Mesendoderm (in vitro differentiated cells): ENCODE measurements at regions not wholly inside any gene's neighbourhood (a gene's known extent, or its start where the extent isn't known, plus 50 kb on each side); places are given as distances from the start of the nearest gene placed in this dataset.
"Not testable (repeated sequence)": the region's sequence is repeated elsewhere in the genome, so short reads cannot be mapped to it uniquely, and the experiment has no call there.

Source experiments
- DNase-seq: peaks from one replicate; pipeline ENCODE4 v3.0.0; 2013
- H2AK5ac ChIP-seq: 2 replicates; pipeline ENCODE4 v1.6.1; 2013; ENCODE audit warnings: low read length, inconsistent platforms
- H2BK120ac ChIP-seq: 2 replicates; pipeline ENCODE4 v1.6.1; 2013; ENCODE audit warnings: low read depth, mild to moderate bottlenecking, low read length, moderate library complexity, mixed read lengths
- H2BK15ac ChIP-seq: replicated peaks from 2 replicates; pipeline ENCODE4 v1.6.1; 2013; ENCODE audit warnings: low read depth, mild to moderate bottlenecking, moderate library complexity
- H2BK5ac ChIP-seq: 2 replicates; pipeline ENCODE4 v1.6.1; 2013; ENCODE audit warnings: low read length, inconsistent platforms
- H3K18ac ChIP-seq: 2 replicates; pipeline ENCODE4 v1.6.1; 2013; ENCODE audit warnings: mild to moderate bottlenecking, low read length, mixed read lengths
- H3K23ac ChIP-seq: one replicate; pipeline ENCODE4 v1.6.1; 2013; ENCODE audit warnings: low read length
- H3K27ac ChIP-seq: 2 replicates; pipeline ENCODE4 v1.5.1; 2013; ENCODE audit warnings: low read depth, mild to moderate bottlenecking, inconsistent platforms, low read length, moderate library complexity
- H3K27me3 ChIP-seq: 2 replicates; pipeline ENCODE4 v1.6.1; 2013; ENCODE audit warnings: low read length, control low read depth, mild to moderate bottlenecking, inconsistent platforms; ENCODE audit not compliant: insufficient read depth, poor library complexity
- H3K36me3 ChIP-seq: 2 replicates; pipeline ENCODE4 v1.6.1; 2013; ENCODE audit warnings: low read length, inconsistent platforms; ENCODE audit not compliant: control insufficient read depth, insufficient read depth
- H3K4ac ChIP-seq: one replicate; pipeline ENCODE4 v1.6.1; 2013; ENCODE audit warnings: low read depth, mild to moderate bottlenecking, low read length, moderate library complexity
- H3K4me1 ChIP-seq: 2 replicates; pipeline ENCODE4 v1.6.1; 2013; ENCODE audit warnings: low read depth, low read length, inconsistent platforms; ENCODE audit not compliant: control insufficient read depth
- H3K4me2 ChIP-seq: 2 replicates; pipeline ENCODE4 v1.6.1; 2013; ENCODE audit warnings: low read length
- H3K4me3 ChIP-seq: 2 replicates; pipeline ENCODE4 v1.5.1; 2013; ENCODE audit warnings: mild to moderate bottlenecking, low read length
- H3K56ac ChIP-seq: one replicate; pipeline ENCODE4 v1.6.1; 2013; ENCODE audit warnings: low read length
- H3K79me1 ChIP-seq: 2 replicates; pipeline ENCODE4 v1.6.1; 2013; ENCODE audit warnings: low read length, inconsistent platforms
- H3K79me2 ChIP-seq: 2 replicates; pipeline ENCODE4 v1.6.1; 2013; ENCODE audit warnings: mild to moderate bottlenecking, low read length; ENCODE audit not compliant: control insufficient read depth, insufficient read depth
- H3K9ac ChIP-seq: 2 replicates; pipeline ENCODE4 v1.6.1; 2013; ENCODE audit warnings: low read length, inconsistent platforms
- H4K5ac ChIP-seq: one replicate; pipeline ENCODE4 v1.6.1; 2013; ENCODE audit warnings: low read length
- H4K8ac ChIP-seq: one replicate; pipeline ENCODE4 v1.6.1; 2013; ENCODE audit warnings: low read depth, mild to moderate bottlenecking, control low read depth, low read length, moderate library complexity
- WGBS: extraction: QIAGEN DNeasy Blood & Tissue Kit; methylation state at CpG from one replicate; pipeline ENCODE4 v1.1.7; 2013; ENCODE audit warnings: low lambda C conversion rate, missing lambda C conversion rate; ENCODE audit not compliant: insufficient coverage; ENCODE audit errors: extremely low coverage; 5-methylcytosine and 5-hydroxymethylcytosine counted together

DNA sequence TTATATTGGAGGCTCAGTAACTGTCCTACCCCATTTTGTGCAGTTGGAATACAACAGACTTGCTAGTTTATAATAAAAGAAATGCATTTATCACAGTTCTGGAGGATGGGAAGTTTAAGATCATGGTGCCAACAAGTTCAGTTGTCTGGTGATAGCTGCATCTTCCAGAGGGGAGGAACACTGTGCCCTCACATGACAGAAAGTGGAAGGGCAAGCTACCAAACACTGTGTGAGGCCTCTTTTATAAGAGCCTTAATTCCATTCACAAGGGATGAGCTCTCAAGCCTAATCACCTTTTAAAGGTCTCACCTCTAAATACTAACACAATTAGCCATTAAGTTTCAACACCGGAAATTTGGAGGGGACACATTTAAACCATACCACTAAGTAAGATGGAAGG lies 1073.9 kb downstream of the PLOD2 start:
- Histone ChIP-seq H3K4me2 (no peak overlapping the region), H4K5ac (no peak overlapping the region), H3K4me1 (no peaks in the 10 kb centered on the region), H2BK120ac (no peak overlapping the region), H3K4me3 (no peak overlapping the region), H3K36me3 (no peaks in the 10 kb centered on the region), H3K9ac (no peak overlapping the region), H3K79me2 (no peaks in the 10 kb centered on the region), H2BK5ac (no peak overlapping the region), H2AK5ac (no peak overlapping the region), H2BK15ac (no peak overlapping the region), H3K18ac (no peak overlapping the region), H3K23ac (no peak overlapping the region), H3K79me1 (no peaks in the 10 kb centered on the region), H3K27me3 (no peaks in the 10 kb centered on the region), H3K4ac (no peak overlapping the region), H4K8ac (no peak overlapping the region), H3K56ac (no peak overlapping the region), H3K27ac (no peak overlapping the region)
- DNase-seq: peak; percentile 16
- no CpG with 5 or more reads among the region's 1 CpG for WGBS

DNA sequence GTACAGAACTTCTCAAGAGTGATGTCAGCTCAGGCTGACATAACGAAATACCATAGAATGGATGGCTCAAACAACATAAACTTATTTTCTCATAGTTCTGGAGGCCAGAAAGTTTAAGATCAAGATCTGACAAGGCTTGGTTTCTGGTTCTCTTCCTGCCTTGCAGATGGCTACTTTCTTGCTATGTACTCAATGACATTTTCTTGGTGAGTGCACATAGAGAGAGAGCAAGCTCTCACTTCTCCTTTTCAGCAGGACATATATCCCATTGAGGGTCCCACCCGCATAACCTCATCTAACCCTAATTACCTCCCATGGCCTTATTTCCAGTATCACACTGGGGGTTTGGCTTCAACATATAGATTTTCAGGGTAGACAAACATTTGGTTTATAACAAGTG lies 1072.1 kb downstream of the PLOD2 start:
- Histone ChIP-seq H4K8ac (no peak overlapping the region), H3K4me1 (no peaks in the 10 kb centered on the region), H2AK5ac (no peak overlapping the region), H2BK120ac (no peak overlapping the region), H3K79me1 (no peaks in the 10 kb centered on the region), H3K56ac (no peak overlapping the region), H2BK15ac (no peak overlapping the region), H3K4me2 (no peak overlapping the region), H2BK5ac (no peak overlapping the region), H3K18ac (no peak overlapping the region), H3K79me2 (no peaks in the 10 kb centered on the region), H3K9ac (no peak overlapping the region), H3K27ac (no peak overlapping the region), H4K5ac (no peak overlapping the region), H3K27me3 (no peaks in the 10 kb centered on the region), H3K36me3 (no peaks in the 10 kb centered on the region), H3K23ac (no peak overlapping the region), H3K4ac (no peak overlapping the region), H3K4me3 (no peak overlapping the region)
- DNase-seq: no peak
- no CpG with 5 or more reads among the region's 2 CpGs for WGBS

DNA sequence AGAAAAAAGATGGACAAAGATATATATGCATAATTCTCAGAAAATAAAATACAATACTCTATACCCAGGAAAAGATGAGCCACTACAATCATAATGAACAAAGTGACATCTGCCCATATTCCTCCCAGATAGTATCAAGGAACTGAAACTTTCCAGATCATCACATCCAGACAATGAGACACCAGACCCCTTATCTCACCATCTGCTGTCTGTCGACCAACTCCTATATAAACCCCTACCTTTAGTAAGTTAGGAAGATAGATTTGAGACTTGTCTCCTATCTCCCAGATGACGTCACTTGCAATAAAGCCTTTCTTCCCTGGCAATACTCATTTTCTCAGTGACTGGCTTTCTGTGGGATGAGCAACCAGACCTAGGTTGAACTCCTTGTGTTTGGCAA lies 1071.6 kb downstream of the PLOD2 start:
- H2BK120ac ChIP-seq: no peak overlapping the region
- H2BK5ac ChIP-seq: no peak overlapping the region
- H2BK15ac ChIP-seq: no peak overlapping the region
- no peak overlapping the region for H3K4me3 ChIP-seq
- H3K4me1 ChIP-seq: no peaks in the 10 kb centered on the region
- H3K4ac ChIP-seq: no peak overlapping the region
- no peak overlapping the region for H3K9ac ChIP-seq
- H3K23ac ChIP-seq: no peak overlapping the region
- H3K27me3 ChIP-seq: no peaks in the 10 kb centered on the region
- no peaks in the 10 kb centered on the region for H3K36me3 ChIP-seq
- DNase-seq: no peak
- no peak overlapping the region for H3K4me2 ChIP-seq
- no peak overlapping the region for H3K56ac ChIP-seq
- no peak overlapping the region for H3K18ac ChIP-seq
- H4K5ac ChIP-seq: no peak overlapping the region
- H3K79me1 ChIP-seq: no peaks in the 10 kb centered on the region
- peak overlapping the region; percentile 28 for H4K8ac ChIP-seq
- H3K79me2 ChIP-seq: no peaks in the 10 kb centered on the region
- H3K27ac ChIP-seq: no peak overlapping the region
- no CpG with 5 or more reads among the region's 2 CpGs for WGBS
- no peak overlapping the region for H2AK5ac ChIP-seq

DNA sequence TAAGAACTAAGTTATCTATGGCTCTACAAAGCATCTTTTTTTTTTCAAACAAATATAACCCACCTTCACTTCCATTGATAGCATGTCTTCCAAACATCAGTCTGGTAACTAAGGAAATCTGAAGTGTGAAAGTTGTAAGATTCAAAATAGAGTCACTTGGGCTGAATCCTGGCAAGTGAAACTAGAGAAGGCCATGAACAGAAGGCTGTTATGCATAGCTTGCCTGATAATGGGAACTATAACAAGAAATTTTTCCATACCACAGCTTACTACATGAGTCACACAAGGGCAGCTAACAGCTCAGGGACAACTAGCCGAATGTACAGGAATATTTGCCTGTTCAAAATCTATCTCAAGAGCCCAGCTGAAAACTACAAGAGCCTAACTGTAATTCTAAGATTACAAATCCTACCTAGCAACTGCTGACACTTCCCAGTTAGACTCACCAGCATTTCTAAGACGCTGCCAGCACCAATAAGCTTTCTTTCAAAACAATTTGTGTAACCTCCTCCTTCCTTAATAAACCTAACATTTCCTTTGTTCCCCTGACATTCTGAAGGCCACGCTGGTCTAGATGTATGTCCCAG lies 1066.5 kb downstream of the PLOD2 start:
- no peak overlapping the region for H3K4me2 ChIP-seq
- H4K8ac ChIP-seq: no peak overlapping the region
- H3K4me1 ChIP-seq: no peaks in the 10 kb centered on the region
- H2BK15ac ChIP-seq: no peak overlapping the region
- H3K4ac ChIP-seq: no peak overlapping the region
- H3K36me3 ChIP-seq: no peaks in the 10 kb centered on the region
- H3K27me3 ChIP-seq: no peaks in the 10 kb centered on the region
- H3K27ac ChIP-seq: no peak overlapping the region
- no peak overlapping the region for H4K5ac ChIP-seq
- peak; percentile 55 for DNase-seq
- no peak overlapping the region for H3K4me3 ChIP-seq
- no peak overlapping the region for H3K18ac ChIP-seq
- H2AK5ac ChIP-seq: no peak overlapping the region
- H3K79me2 ChIP-seq: no peaks in the 10 kb centered on the region
- H2BK120ac ChIP-seq: no peak overlapping the region
- H2BK5ac ChIP-seq: no peak overlapping the region
- no peaks in the 10 kb centered on the region for H3K79me1 ChIP-seq
- WGBS: no CpG with 5 or more reads among the region's 3 CpGs
- H3K23ac ChIP-seq: no peak overlapping the region
- no peak overlapping the region for H3K56ac ChIP-seq
- H3K9ac ChIP-seq: no peak overlapping the region

DNA sequence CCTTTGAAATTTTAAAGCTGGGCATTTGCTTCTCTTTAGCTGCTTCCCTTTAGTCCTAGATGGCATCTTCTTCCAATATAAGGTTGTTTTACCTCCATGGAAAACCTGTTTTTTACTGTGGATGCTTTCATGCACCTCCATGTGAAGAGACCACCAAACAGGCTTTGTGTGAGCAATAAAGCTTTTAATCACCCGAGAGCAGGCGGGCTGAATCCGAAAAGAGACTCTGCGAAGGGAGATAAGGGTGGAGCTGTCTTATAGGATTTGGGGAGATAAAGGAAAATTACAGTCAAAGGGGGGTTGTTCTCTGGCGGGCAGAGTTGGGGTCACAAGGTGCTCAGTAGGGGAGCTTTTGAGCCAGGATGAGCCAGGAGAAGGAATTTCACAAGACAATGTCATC lies 1049.8 kb downstream of the PLOD2 start:
- H3K23ac ChIP-seq, H3K4me3 ChIP-seq, H3K4ac ChIP-seq, H2BK15ac ChIP-seq, H4K5ac ChIP-seq, H3K79me2 ChIP-seq, H4K8ac ChIP-seq, H3K36me3 ChIP-seq, H2BK120ac ChIP-seq, H3K4me2 ChIP-seq, H2AK5ac ChIP-seq, H3K27me3 ChIP-seq, H3K79me1 ChIP-seq, H3K4me1 ChIP-seq: not testable (repeated sequence)
- Histone ChIP-seq H3K9ac (peak overlapping the region; percentile 20), H3K56ac (peak overlapping the region; percentile 44), H3K27ac (peak overlapping the region; percentile 75), H3K18ac (peak overlapping the region; percentile 60), H2BK5ac (peak overlapping the region; percentile 6)
- peak; percentile 83 for DNase-seq
- no CpG with 5 or more reads among the region's 5 CpGs for WGBS

DNA sequence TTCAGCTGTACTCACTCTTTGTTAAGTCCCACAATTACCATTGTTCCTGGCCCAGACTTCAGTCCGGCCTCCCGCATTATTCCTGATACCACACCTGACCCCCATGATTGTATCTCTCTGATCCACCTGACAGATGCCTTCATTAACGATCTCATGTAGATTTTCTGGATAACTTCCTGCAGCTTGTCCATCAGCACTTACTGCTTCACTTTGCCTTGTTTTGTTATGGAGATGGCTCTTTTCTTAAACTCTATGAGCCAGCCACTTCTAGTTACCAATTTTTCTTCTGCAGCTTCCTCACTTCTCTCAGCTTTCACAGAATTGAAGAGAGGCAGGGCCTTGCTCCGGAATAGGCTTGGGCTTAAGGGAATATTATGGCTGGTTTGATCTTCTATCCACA lies 1044.2 kb downstream of the PLOD2 start:
- H3K79me1 ChIP-seq: no peaks in the 10 kb centered on the region
- H3K4me1 ChIP-seq: no peaks in the 10 kb centered on the region
- H3K27me3 ChIP-seq: no peaks in the 10 kb centered on the region
- no peak overlapping the region for H2BK5ac ChIP-seq
- H2AK5ac ChIP-seq: no peak overlapping the region
- H3K36me3 ChIP-seq: no peaks in the 10 kb centered on the region
- no peak overlapping the region for H3K4me3 ChIP-seq
- H3K18ac ChIP-seq: no peak overlapping the region
- H3K79me2 ChIP-seq: no peaks in the 10 kb centered on the region
- no peak overlapping the region for H3K4me2 ChIP-seq
- H4K8ac ChIP-seq: no peak overlapping the region
- WGBS: no CpG with 5 or more reads among the region's 4 CpGs
- H3K9ac ChIP-seq: no peak overlapping the region
- no peak overlapping the region for H3K4ac ChIP-seq
- no peak overlapping the region for H4K5ac ChIP-seq
- H3K56ac ChIP-seq: no peak overlapping the region
- H2BK120ac ChIP-seq: no peak overlapping the region
- H3K27ac ChIP-seq: no peak overlapping the region
- H3K23ac ChIP-seq: no peak overlapping the region
- H2BK15ac ChIP-seq: no peak overlapping the region
- DNase-seq: no peak
